ENCODE measurements at regions not wholly inside any gene's neighbourhood (a gene's known extent, or its start where the extent isn't known, plus 50 kb on each side); places are given as distances from the start of the nearest gene placed in this dataset.

- no peak for DNase-seq
These were observed 61.7 kb downstream of the KCNJ2 start for GRCh38 chr17:70230850-70231640.

- DNase-seq = no peak
These were observed 63.1 kb downstream of the KCNJ2 start for GRCh38 chr17:70232466-70232865.

DNA sequence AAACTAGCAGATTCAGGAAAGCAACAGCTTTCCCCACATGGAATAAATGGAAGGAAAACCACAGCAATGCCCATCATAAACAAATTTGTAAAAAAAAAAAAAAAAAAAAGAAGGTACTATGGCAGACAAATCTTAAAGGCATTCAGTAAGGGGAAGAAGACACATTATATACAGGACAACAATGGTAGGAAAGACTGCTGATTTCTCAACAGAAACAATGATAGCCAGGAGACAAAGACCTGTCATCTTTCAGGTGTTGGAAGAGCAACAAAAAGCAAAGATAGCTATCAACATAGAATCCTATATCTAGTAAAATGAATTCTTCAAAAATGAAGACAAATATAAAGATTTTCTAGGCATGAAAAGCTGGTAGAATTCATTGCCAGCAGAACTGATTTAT lies 65.9 kb downstream of the KCNJ2 start:
- no peak for DNase-seq

DNA sequence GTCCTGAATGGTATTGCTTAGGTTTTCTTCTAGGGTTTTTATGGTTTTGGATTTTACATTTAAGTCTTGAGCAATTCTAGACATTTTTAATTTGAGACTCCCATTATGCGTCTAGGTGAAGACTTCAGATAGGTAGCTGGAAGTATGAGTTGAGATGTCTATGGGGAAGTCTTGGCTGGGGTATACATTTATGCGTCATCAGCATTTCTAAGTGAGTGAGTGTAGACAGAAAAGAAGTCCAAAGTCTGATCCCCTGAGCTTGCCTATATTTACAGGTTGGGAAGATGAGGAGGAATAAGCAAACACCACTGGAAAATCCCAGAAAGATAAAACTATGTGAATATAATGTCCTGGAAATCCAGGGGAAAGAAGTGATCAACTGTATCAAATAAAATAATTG lies 68.9 kb downstream of the KCNJ2 start:
- DNase-seq = no peak

DNA sequence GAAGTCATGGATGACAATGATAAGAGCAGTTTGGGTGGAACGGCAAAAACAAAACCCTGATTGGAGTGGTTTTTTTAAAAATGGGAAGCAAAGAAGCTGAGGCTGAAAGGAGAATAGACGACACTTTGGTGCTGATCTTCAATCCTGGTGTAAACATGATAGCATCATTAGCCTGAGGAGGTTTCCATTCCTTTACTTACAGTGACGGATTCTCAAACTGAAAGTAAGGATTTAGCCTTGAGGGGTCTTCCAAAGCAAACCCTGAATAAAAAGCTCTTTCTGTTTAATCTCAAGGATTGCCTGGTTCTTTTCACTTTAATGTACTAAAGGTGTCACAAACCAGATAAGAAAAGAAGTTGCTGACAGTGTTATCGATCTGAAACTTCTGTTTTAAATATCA lies 69.3 kb downstream of the KCNJ2 start:
- no peak for DNase-seq

- DNase-seq = no peak
These were observed 70.1 kb downstream of the KCNJ2 start for GRCh38 chr17:70239391-70239826.

DNA sequence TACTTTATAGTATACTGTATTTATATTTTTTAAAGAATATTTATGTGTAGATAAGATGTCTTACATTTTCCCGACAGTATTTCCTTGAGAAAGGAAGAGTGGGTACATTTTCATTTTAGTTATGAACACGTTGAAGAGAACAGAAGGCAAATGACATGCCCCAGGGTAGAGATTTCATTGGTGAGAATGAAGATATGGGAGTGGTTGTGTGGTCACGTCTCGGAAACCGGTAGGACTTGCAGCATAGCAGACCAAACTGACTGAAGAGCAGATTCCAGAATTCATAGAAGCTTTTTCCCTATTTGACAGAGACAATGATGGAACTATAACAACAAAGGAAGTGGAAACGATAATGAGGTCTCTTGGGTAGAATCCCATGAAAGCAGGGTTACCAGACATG lies 71.7 kb downstream of the KCNJ2 start:
- no peak for DNase-seq

GRCh38 chr17:70242781-70243437 lies 73.6 kb downstream of the KCNJ2 start:
- DNase-seq = no peak

GRCh38 chr17:70251706-70252105 lies 82.4 kb downstream of the KCNJ2 start:
- DNase-seq = no peak

DNA sequence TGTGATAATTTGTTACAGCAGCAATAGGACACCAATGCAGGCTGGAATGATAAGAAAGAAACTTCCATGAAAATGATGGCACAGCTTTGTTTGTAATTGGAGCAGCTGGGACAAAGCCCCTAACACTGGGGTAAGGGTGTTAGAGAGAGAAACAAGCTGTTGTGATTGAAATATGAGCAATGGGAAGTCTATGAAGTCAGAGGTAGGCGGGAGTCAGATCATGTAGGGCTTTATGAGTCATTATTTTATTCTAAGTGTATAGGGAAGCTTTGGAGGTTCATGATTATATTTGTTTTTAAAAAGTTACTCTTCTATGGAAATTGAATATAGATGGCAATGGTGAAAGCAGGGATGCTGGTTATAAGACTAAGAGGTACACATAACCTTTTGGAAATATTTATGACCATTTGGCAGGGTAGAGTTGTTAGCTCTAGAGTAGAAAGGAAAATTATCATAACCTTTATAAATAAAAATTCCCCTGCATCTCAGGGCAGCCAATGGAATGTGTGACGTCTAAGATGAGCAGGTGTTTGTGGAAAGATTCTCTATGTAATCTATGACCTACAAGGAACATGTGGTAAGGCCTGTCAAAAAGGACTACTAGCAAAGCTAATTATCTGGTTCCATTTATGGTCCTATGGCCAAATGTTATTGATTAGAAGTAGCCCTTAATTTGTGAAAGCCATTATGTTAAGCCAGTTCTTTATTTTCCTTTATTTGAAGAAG lies 85.6 kb downstream of the KCNJ2 start:
- no peak for DNase-seq

GRCh38 chr17:70256751-70257150 lies 87.4 kb downstream of the KCNJ2 start:
- DNase-seq = no peak

- DNase-seq = no peak
These were observed 89.1 kb downstream of the KCNJ2 start for GRCh38 chr17:70258465-70258864.

GRCh38 chr17:70259400-70259799 lies 90.1 kb downstream of the KCNJ2 start:
- DNase-seq = no peak

DNA sequence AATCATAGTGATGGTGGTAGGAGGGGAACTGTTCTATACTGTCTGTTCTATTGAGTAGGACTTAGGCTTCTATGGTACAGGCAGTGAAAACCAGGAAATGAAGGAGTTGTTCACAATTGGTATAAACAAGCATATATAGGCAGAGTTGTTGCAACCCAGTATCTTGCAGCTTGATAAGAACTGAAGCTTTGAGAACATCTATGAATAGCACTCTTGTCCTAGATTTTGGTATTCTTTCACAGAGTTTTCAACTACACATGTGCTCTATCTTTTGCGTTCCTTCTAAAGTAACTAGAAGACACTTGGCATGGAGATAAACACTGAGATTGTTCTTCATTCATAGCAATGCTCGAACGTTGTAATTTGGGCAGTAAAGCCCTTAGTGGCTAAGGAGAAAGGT lies 91.8 kb downstream of the KCNJ2 start:
- no peak for DNase-seq

- no peak for DNase-seq
These were observed 96.1 kb downstream of the KCNJ2 start for GRCh38 chr17:70265471-70265870.

DNA sequence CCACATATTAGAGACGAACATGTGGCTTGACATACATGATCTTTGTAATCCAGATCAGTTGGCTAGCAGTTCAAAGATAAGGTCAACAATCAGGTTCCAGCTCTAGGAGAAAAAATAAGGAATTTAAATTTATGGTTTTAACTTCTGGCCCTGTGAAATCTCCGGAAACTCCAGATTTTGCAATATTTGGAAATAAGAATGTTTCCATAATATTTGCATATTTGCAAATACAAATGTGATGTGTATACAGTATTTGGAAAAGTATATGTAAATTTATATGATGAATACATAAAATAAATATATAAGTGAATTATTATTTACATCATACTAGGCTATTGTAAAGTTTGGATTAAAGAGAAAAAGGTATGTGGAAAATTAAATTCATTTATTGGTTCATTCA lies 97.1 kb downstream of the KCNJ2 start:
- DNase-seq = no peak

GRCh38 chr17:70268383-70268782 lies 99.1 kb downstream of the KCNJ2 start:
- no peak for DNase-seq

DNA sequence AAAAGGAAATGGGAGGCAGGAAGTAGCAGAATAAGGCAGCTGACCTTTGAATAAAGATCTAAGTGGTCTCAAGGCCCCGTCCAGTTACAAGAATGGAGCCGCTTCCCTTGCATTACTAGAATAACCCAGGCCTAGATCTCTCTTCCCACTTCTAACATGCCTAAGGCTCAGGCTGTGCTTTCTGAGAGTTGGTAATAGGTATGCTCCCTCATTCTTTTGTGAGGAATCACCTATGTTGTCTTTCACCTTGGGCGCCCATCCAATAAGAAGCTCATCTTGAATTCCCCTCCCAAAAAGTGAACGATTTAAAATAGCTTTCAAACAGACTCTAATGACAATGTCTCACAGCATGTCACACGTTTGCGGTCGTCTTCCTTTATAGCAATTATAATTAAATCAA lies 101.2 kb downstream of the KCNJ2 start:
- DNase-seq = no peak

DNA sequence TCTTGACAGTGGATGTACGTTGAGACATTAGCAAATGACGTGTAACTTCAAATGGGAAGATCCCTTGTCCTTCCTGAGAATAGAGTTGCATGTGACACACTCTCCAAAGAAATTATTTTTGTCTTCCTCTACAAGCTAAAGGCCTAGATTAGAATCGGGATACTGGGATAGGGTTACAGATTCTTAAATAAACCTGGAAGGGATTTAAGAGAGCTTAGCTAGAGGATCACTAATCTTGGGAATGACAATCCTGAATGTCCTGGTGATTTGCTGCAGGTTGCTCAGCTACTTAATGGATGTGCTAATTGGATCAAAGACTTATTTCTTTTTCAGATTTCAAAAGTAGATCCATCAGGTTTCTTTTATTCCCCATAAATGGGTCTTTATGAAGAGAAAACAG lies 101.9 kb downstream of the KCNJ2 start:
- DNase-seq = no peak

GRCh38 chr17:70271672-70272071 lies 102.3 kb downstream of the KCNJ2 start:
- no peak for DNase-seq

- no peak for DNase-seq
These were observed 104.9 kb downstream of the KCNJ2 start for GRCh38 chr17:70274255-70274654.

DNA sequence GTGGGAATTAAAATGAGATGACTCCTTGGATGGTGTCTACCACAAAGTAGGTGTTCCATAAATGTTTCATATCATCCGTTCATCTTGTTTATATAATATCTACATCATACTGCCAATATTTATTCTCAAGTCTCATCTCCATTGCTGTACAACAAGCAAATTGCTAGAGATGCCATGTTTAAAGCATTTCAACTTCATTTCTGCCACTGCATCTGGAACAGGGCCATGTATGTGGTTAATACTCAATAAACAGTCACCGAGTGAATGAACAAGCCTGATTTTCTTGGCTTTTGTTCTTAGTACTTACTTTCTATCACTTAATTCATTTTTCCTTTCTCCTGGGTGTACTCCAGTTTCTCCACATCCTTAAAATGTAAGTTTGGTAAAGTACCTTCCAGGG lies 107.6 kb downstream of the KCNJ2 start:
- DNase-seq = no peak

DNA sequence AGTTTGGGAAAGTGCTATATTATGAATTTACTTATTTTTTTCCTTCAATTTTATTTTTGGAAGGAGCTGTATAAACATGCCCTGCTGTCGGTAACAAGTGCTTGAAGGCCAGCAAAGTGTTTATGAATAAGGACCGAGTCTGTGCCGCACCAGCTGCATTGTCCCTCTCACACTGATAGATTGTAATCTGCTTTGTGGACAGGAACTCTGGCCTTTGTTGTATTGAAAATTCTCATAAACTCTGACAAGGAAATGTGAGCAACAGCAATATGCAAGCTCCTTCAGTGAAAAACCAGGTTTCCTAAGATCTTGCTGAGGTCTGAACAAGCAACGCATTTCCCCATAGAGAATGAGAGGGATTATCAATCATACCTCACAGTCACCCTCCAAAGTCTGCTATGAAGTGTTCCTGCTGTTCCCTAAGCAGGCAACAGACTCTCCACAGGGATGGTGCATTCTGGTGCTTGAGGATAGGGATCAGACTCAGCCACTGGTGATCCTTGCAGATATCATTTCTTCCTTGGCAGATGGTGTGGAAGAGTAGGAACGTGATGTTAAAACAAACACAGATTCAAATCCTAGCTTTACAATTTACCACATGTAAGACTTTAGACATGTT lies 109.6 kb downstream of the KCNJ2 start:
- no peak for DNase-seq

GRCh38 chr17:70286391-70286790 lies 117.1 kb downstream of the KCNJ2 start:
- DNase-seq = no peak
